HCT116 (cell line): ENCODE measurements at regions not wholly inside any gene's neighbourhood (a gene's known extent, or its start where the extent isn't known, plus 50 kb on each side); places are given as distances from the start of the nearest gene placed in this dataset.

Experiments
- ATAC-seq: fragments of 200-7000 bp; cut with Tn5 transposase; 2 replicates; pipeline ENCODE4 v1.9.1; 2020; ENCODE audit warnings: mild to moderate bottlenecking, moderate library complexity
- BruUV-seq: library from RNA; stranded (reverse); fragments of 400-500 nt; replicated peaks from 2 replicates; lab custom pipeline; 2021; lab: Mats Ljungman, UMichigan
- CTCF ChIA-PET: fragments of 300-600 bp; sonication (Branson Sonifier 250); formaldehyde crosslinking; loops from one replicate; lab custom pipeline; 2021; ENCODE audit warnings: antibody characterized with exemption; lab: Charles Lee
- POLR2A ChIA-PET: fragments of 300-600, 350-600 bp; sonication (Branson Sonifier 250); formaldehyde crosslinking; loops from one replicate; lab custom pipeline; 2021; ENCODE audit warnings: antibody characterized with exemption; lab: Charles Lee
- RAD21 ChIA-PET, 2 experiments: fragments of 300-600 bp; sonication (Branson Sonifier 250); formaldehyde crosslinking; loops; one replicate each; lab custom pipeline; 2023; ENCODE audit warnings: low total read pairs in 2 of 2; ENCODE audit not compliant: uncharacterized antibody in 2 of 2, unreplicated experiment in 2 of 2, low non-redundant PET in 1 of 2; lab: Charles Lee
- DNase-seq: peaks from one replicate; pipeline ENCODE4 v3.0.0-alpha.2; 2010; ENCODE audit warnings: low read depth, low spot score
- H2AFZ ChIP-seq: fragments of 200-600 bp; shearing (Covaris generic), sonication (generic); 2 replicates; pipeline ENCODE4 v1.6.1; 2017; ENCODE audit warnings: low read depth, mixed run types, mixed read lengths, antibody characterized with exemption, low read length; ENCODE audit not compliant: poor library complexity, severe bottlenecking
- H3K27ac ChIP-seq: 2 replicates; pipeline ENCODE4 v1.5.1; 2012; ENCODE audit warnings: low read depth, low read length
- H3K27me3 ChIP-seq: fragments of 200-600 bp; sonication (generic); 2 replicates; pipeline ENCODE4 v1.6.1; 2016; ENCODE audit warnings: mixed run types, low read length, mixed read lengths; ENCODE audit not compliant: insufficient read depth
- H3K36me3 ChIP-seq, 2 experiments: fragments of 200-500 bp in 1 of 2; fragments of 200-600 bp in 1 of 2; sonication (Bioruptor generic) in 1 of 2; sonication (generic) in 1 of 2; 2 replicates each; pipeline versions ENCODE4 v1.5.1 to v1.6.1; 2014 to 2016; ENCODE audit warnings: low read length in 2 of 2, inconsistent platforms in 1 of 2, mixed read lengths in 1 of 2, mixed run types in 1 of 2; ENCODE audit not compliant: insufficient read depth in 2 of 2, control insufficient read depth in 1 of 2
- H3K4me1 ChIP-seq, 2 experiments: fragments of 200-600 bp in 1 of 2; sonication (generic) in 1 of 2; 2 replicates each; pipeline versions ENCODE4 v1.5.1 to v1.6.1; 2012 to 2017; ENCODE audit warnings: low read length in 2 of 2, inconsistent platforms in 1 of 2, mild to moderate bottlenecking in 1 of 2, mixed read lengths in 1 of 2, mixed run types in 1 of 2, moderate library complexity in 1 of 2; ENCODE audit not compliant: insufficient read depth in 2 of 2, control insufficient read depth in 1 of 2
- H3K4me2 ChIP-seq: fragments of 200-600 bp; sonication (generic); 2 replicates; pipeline ENCODE4 v1.6.1; 2017; ENCODE audit warnings: mixed run types, low read length, mixed read lengths
- H3K4me3 ChIP-seq, 2 experiments: fragments of 200-600 bp in 1 of 2; sonication (generic) in 1 of 2; replicated peaks in 1 of 2; 2 replicates each; pipeline ENCODE4 v1.5.1; 2011 to 2016; ENCODE audit warnings: low read length in 2 of 2, control low read depth in 1 of 2, low read depth in 1 of 2, mild to moderate bottlenecking in 1 of 2, mixed read lengths in 1 of 2, mixed run types in 1 of 2
- H3K79me2 ChIP-seq: fragments of 200-600 bp; sonication (generic); 2 replicates; pipeline ENCODE4 v1.6.1; 2017; ENCODE audit warnings: mild to moderate bottlenecking, mixed run types, low read length, moderate library complexity, mixed read lengths; ENCODE audit not compliant: insufficient read depth
- H3K9ac ChIP-seq: fragments of 200-600 bp; sonication (generic); 2 replicates; pipeline ENCODE4 v1.6.1; 2016; ENCODE audit warnings: low read length, mixed read lengths
- H3K9me2 ChIP-seq: fragments of 200-600 bp; sonication (generic), shearing (Covaris generic); 2 replicates; pipeline ENCODE4 v1.6.1; 2017; ENCODE audit warnings: mixed run types, mild to moderate bottlenecking, moderate library complexity; ENCODE audit not compliant: insufficient read depth
- H3K9me3 ChIP-seq, 2 experiments: fragments of 200-500 bp in 1 of 2; fragments of 200-600 bp in 1 of 2; sonication (Bioruptor generic) in 1 of 2; sonication (generic) in 1 of 2; 2 replicates each; pipeline ENCODE4 v1.6.1; 2014 to 2017; ENCODE audit warnings: low read length in 2 of 2, mixed read lengths in 2 of 2, inconsistent platforms in 1 of 2, low read depth in 1 of 2, mild to moderate bottlenecking in 1 of 2, mixed run types in 1 of 2, moderate library complexity in 1 of 2; ENCODE audit not compliant: control insufficient read depth in 1 of 2, insufficient read depth in 1 of 2
- H4K20me1 ChIP-seq: fragments of 200-600 bp; sonication (generic), shearing (Covaris generic); 2 replicates; pipeline ENCODE4 v1.6.1; 2017; ENCODE audit warnings: mixed run types, mild to moderate bottlenecking, moderate library complexity; ENCODE audit not compliant: insufficient read depth
- CEBPB ChIP-seq: IDR thresholded peaks from 2 replicates; pipeline ENCODE4 v1.6.1; 2012; ENCODE audit warnings: low read depth
- ELF1 ChIP-seq: IDR thresholded peaks from 2 replicates; pipeline ENCODE4 v1.6.1; 2012; ENCODE audit warnings: low read depth, borderline replicate concordance
- RAD21 ChIP-seq: IDR thresholded peaks from 2 replicates; pipeline ENCODE4 v1.6.1; 2012; ENCODE audit warnings: low read depth, mild to moderate bottlenecking
- intact Hi-C: fragments of 100-400 bp; cut with micrococcal nuclease; formaldehyde crosslinking; loops from 2 replicates; pipeline ENCODE4 v1.10.0; 2022
- TF ChIP-seq, protein P1 (sequence below): IDR thresholded peaks from 2 replicates; pipeline ENCODE4 v1.6.1; 2012
- TF ChIP-seq, protein P2 (sequence below), 3 experiments: fragments of 200-600 bp in 1 of 3; sonication (generic) in 1 of 3; IDR thresholded peaks in 2 of 3; conservative IDR thresholded peaks in 1 of 3; 2 replicates each; pipeline ENCODE4 v1.5.1; 2012 to 2017; ENCODE audit warnings: low read depth in 2 of 3, low read length in 2 of 3, antibody characterized with exemption in 1 of 3, borderline replicate concordance in 1 of 3, control low read depth in 1 of 3, mild to moderate bottlenecking in 1 of 3, mixed read lengths in 1 of 3, mixed run types in 1 of 3, moderate library complexity in 1 of 3; ENCODE audit not compliant: insufficient read depth in 1 of 3

DNA sequence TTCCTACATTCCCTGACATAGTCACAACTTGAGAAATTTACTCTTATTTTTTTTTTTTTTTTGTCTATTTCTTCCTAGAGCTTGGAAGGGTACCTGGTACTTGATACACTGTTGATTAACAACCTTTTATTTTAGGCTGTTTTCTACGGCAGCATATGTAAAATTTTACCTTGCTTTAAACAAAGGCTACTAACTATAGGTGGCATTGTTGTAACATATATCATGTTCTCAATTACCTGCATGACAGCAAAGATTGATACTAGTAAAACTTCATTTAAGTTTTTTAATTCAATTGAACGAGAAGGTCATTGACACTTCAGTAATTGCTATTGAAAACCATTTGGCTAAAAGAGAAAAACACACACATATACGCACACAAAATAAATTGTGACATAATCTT lies 238.3 kb upstream of the ESRRG start:
- no peak overlapping the region for H2AFZ ChIP-seq
- intact Hi-C loops = no loop called here
- H3K79me2 ChIP-seq = no peaks in the 10 kb centered on the region
- no peaks in the 10 kb centered on the region for H4K20me1 ChIP-seq
- no peak overlapping the region for H3K4me3 ChIP-seq
- H3K9ac ChIP-seq = no peak overlapping the region
- no peaks in the 10 kb centered on the region for H3K4me1 ChIP-seq
- CTCF ChIA-PET = no interaction called here
- no peak overlapping the region for H3K4me2 ChIP-seq
- RAD21 ChIA-PET = no interaction called here
- TF ChIP-seq ELF1 (no peak), RAD21 (peak; percentile 5; the same call in 1 of the 2 replicates)
- TF ChIP-seq, all 23 proteins: peak for 1
- no peak overlapping the region for H3K27ac ChIP-seq
- H3K9me2 ChIP-seq = no peaks in the 10 kb centered on the region
- H3K27me3 ChIP-seq = no peaks in the 10 kb centered on the region
- H3K36me3 ChIP-seq = no peaks in the 10 kb centered on the region
- H3K9me3 ChIP-seq = no peaks in the 10 kb centered on the region; a peak in 1 of 4 replicates
- DNase-seq (no peak), ATAC-seq (no peak)
- POLR2A ChIA-PET = no interaction called here
- BruUV-seq = no TSS peak

DNA sequence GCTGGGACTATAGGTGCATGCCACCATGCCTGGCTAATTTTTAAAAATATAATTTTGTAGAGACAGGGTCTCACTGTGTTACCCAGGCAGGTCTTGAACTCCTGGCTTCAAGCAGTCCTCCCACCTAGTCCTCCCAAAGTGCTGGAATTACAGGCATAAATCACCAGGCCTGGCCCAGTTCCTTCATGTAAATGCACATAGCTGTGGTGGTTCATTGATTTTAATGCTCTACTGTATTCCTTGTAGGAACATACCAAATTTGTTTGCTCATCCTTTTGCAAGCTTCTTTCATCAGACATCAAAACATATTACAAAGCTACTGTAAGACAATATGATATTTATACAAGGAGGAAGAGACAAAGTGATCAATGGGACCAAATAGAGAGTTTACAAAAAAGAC lies 237.5 kb upstream of the ESRRG start:
- H3K9me2 ChIP-seq = no peaks in the 10 kb centered on the region
- no TSS peak for BruUV-seq
- H3K27ac ChIP-seq = no peak overlapping the region
- intact Hi-C loops = no loop called here
- H3K27me3 ChIP-seq = no peaks in the 10 kb centered on the region
- H2AFZ ChIP-seq = no peak overlapping the region
- TF ChIP-seq, protein P1, sequence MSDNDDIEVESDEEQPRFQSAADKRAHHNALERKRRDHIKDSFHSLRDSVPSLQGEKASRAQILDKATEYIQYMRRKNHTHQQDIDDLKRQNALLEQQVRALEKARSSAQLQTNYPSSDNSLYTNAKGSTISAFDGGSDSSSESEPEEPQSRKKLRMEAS = no peak
- no peak for TF ChIP-seq CEBPB
- TF ChIP-seq, protein P2, sequence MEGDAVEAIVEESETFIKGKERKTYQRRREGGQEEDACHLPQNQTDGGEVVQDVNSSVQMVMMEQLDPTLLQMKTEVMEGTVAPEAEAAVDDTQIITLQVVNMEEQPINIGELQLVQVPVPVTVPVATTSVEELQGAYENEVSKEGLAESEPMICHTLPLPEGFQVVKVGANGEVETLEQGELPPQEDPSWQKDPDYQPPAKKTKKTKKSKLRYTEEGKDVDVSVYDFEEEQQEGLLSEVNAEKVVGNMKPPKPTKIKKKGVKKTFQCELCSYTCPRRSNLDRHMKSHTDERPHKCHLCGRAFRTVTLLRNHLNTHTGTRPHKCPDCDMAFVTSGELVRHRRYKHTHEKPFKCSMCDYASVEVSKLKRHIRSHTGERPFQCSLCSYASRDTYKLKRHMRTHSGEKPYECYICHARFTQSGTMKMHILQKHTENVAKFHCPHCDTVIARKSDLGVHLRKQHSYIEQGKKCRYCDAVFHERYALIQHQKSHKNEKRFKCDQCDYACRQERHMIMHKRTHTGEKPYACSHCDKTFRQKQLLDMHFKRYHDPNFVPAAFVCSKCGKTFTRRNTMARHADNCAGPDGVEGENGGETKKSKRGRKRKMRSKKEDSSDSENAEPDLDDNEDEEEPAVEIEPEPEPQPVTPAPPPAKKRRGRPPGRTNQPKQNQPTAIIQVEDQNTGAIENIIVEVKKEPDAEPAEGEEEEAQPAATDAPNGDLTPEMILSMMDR (IDR thresholded peaks at IDR 0.05 in 2 of 3, conservative IDR thresholded peaks at IDR 0.05 in 1 of 3; ENCODE audit: borderline replicate concordance in 1 of 3, insufficient read depth in 1 of 3, low read depth in 2 of 3, low read length in 2 of 3) = no peak
- CTCF ChIA-PET = no interaction called here
- no peaks in the 10 kb centered on the region for H3K9me3 ChIP-seq
- POLR2A ChIA-PET = no interaction called here
- H4K20me1 ChIP-seq = no peaks in the 10 kb centered on the region
- no peak overlapping the region for H3K4me2 ChIP-seq
- RAD21 ChIA-PET = no interaction called here
- H3K4me1 ChIP-seq = no peaks in the 10 kb centered on the region
- DNase-seq (no peak), ATAC-seq (no peak)
- H3K4me3 ChIP-seq = no peak overlapping the region
- H3K36me3 ChIP-seq = no peaks in the 10 kb centered on the region
- H3K9ac ChIP-seq = no peak overlapping the region
- H3K79me2 ChIP-seq = no peaks in the 10 kb centered on the region
